Keratinocyte (primary cell): ENCODE measurements at regions not wholly inside any gene's neighbourhood (a gene's known extent, or its start where the extent isn't known, plus 50 kb on each side); places are given as distances from the start of the nearest gene placed in this dataset.

Source experiments
- DNase-seq: peaks from one replicate; pipeline ENCODE4 v3.0.0-alpha.2; 2011; ENCODE audit warnings: low read depth, missing footprints, low spot score
- FAIRE-seq: peaks from 2 replicates; lab custom pipeline; 2011; peaks lifted over from hg19 to GRCh38; lab: Jason Lieb, UNC
- H2AFZ ChIP-seq: 2 replicates; pipeline ENCODE4 v1.6.0; 2012; ENCODE audit warnings: low read length, control low read depth, inconsistent platforms; ENCODE audit not compliant: control insufficient read depth
- H3K27ac ChIP-seq: 2 replicates; pipeline ENCODE4 v1.5.1; 2011; ENCODE audit warnings: low read length; ENCODE audit not compliant: control insufficient read depth, insufficient read depth
- H3K27me3 ChIP-seq: 3 replicates; pipeline ENCODE4 v1.6.0; 2011; ENCODE audit warnings: low read length; ENCODE audit not compliant: control insufficient read depth, insufficient read depth; ENCODE audit errors: extremely low read depth
- H3K36me3 ChIP-seq, 2 experiments: 2 replicates in 1 of 2; 3 replicates in 1 of 2; pipeline ENCODE4 v1.5.1; 2011; ENCODE audit warnings: low read length in 2 of 2, mild to moderate bottlenecking in 1 of 2; ENCODE audit not compliant: control insufficient read depth in 2 of 2, insufficient read depth in 2 of 2; ENCODE audit errors: extremely low read depth in 1 of 2
- H3K4me1 ChIP-seq: 3 replicates; pipeline ENCODE4 v1.5.1; 2011; ENCODE audit warnings: low read length; ENCODE audit not compliant: control insufficient read depth, insufficient read depth; ENCODE audit errors: extremely low read depth
- H3K4me2 ChIP-seq: 3 replicates; pipeline ENCODE4 v1.6.0; 2011; ENCODE audit warnings: low read depth, low read length; ENCODE audit not compliant: control insufficient read depth, insufficient read depth; ENCODE audit errors: extremely low read depth
- H3K4me3 ChIP-seq, 3 experiments: fragments of 200-600 bp in 1 of 3; sonication (generic) in 1 of 3; 2 replicates in 2 of 3; 3 replicates in 1 of 3; pipeline ENCODE4 v1.5.1; 2011 to 2016; ENCODE audit warnings: low read length in 3 of 3, mild to moderate bottlenecking in 3 of 3, control low read depth in 2 of 3, inconsistent platforms in 1 of 3, low read depth in 1 of 3, mixed read lengths in 1 of 3, mixed run types in 1 of 3, moderate library complexity in 1 of 3; ENCODE audit not compliant: control insufficient read depth in 2 of 3, insufficient read depth in 2 of 3; ENCODE audit errors: extremely low read depth in 1 of 3
- H3K79me2 ChIP-seq: 2 replicates; pipeline ENCODE4 v1.6.0; 2012; ENCODE audit warnings: low read length; ENCODE audit not compliant: control insufficient read depth, insufficient read depth
- H3K9ac ChIP-seq: 3 replicates; pipeline ENCODE4 v1.6.0; 2011; ENCODE audit warnings: low read length; ENCODE audit not compliant: control insufficient read depth, insufficient read depth; ENCODE audit errors: extremely low read depth
- H3K9me1 ChIP-seq: 3 replicates; pipeline ENCODE4 v1.6.0; 2011; ENCODE audit warnings: low read length; ENCODE audit not compliant: control insufficient read depth, insufficient read depth; ENCODE audit errors: extremely low read depth
- H3K9me3 ChIP-seq: 2 replicates; pipeline ENCODE4 v1.5.1; 2012; ENCODE audit warnings: low read depth, low read length; ENCODE audit not compliant: control insufficient read depth
- H4K20me1 ChIP-seq: 3 replicates; pipeline ENCODE4 v1.6.0; 2011; ENCODE audit warnings: low read length; ENCODE audit not compliant: control insufficient read depth, insufficient read depth; ENCODE audit errors: extremely low read depth
- CTCF ChIP-seq, 3 experiments: IDR thresholded peaks in 1 of 3; conservative IDR thresholded peaks in 1 of 3; optimal IDR thresholded peaks in 1 of 3; 2 replicates in 2 of 3; 3 replicates in 1 of 3; pipeline versions ENCODE3 to v1.5.1; 2011; ENCODE audit warnings: low read length in 3 of 3, mild to moderate bottlenecking in 3 of 3, moderate library complexity in 2 of 3, control low read depth in 1 of 3, inconsistent platforms in 1 of 3; ENCODE audit not compliant: insufficient read depth in 2 of 3; ENCODE audit errors: extremely low read depth in 1 of 3
- EZH2 ChIP-seq: IDR thresholded peaks from one replicate; pipeline ENCODE4 v1.6.1; 2012; ENCODE audit warnings: inconsistent platforms, mild to moderate bottlenecking, low read length, moderate library complexity
- dilution Hi-C: fragments of 300-500 bp; cut with MboI; formaldehyde crosslinking; loops from one replicate; pipeline ENCODE4 v1.7.0; 2020; ENCODE audit warnings: low sequenced_read_pairs; ENCODE audit not compliant: extremely low pct_ligation_motif_present

DNA sequence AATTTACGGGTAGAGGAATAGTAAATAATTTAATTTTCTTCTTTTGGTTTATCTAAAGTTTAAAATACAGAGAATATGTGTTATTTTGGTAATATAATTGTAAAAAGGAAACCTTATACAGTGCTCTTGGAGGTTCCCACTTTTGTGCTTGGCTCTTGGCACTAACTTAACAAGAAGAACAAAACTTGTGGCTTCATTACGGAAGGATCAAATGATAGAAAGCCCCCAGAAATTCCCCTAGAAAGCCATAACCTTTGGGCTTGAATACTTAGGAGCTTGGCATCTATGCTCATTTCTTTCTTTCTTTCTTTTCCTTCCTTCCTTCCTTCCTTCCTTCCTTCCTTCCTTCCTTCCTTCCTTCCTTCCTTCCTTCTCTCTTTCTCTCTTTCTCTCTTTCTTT, 197.5 kb downstream of the SOX2 start:
- no peak overlapping the region for H3K27ac ChIP-seq
- H2AFZ ChIP-seq, result no peak overlapping the region
- H3K4me1 ChIP-seq, result peaks cover 22% of the 10 kb centered on the region
- no peaks in the 10 kb centered on the region for H4K20me1 ChIP-seq
- DNase-seq (no peak), FAIRE-seq (no peak)
- no peak overlapping the region for H3K9ac ChIP-seq
- no peak overlapping the region for H3K4me3 ChIP-seq
- no peak for TF ChIP-seq EZH2
- TF ChIP-seq CTCF (optimal IDR thresholded peaks at IDR 0.05 in 1 of 3, IDR thresholded peaks at IDR 0.05 in 1 of 3, conservative IDR thresholded peaks at IDR 0.05 in 1 of 3; ENCODE audit: extremely low read depth in 1 of 3, insufficient read depth in 2 of 3, low read length in 3 of 3), result no peak
- no peaks in the 10 kb centered on the region for H3K9me1 ChIP-seq
- H3K4me2 ChIP-seq, result no peak overlapping the region
- H3K9me3 ChIP-seq, result no peaks in the 10 kb centered on the region
- dilution Hi-C loops, result no loop called here
- H3K27me3 ChIP-seq, result no peaks in the 10 kb centered on the region
- no peaks in the 10 kb centered on the region for H3K36me3 ChIP-seq
- no peaks in the 10 kb centered on the region for H3K79me2 ChIP-seq

DNA sequence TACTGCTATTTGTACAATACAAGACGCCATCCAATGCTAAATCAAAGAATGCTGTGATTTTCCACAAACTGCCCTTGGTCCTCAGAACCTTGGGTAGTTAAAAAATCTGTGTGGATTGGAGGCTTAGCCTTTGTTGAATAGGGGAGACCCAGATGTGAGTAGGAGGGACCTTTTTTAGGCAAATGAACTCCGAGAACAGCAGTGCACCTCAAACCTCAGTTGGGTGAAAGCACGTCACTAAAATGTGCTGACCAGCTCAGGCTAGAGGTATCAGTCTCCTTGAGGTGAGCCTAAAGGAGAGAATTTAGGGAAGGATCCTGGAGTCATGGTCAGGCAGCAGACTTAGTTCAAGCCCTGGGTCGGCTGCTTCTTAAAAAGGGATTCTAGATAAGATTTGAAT, 200.7 kb downstream of the SOX2 start:
- Histone ChIP-seq H3K4me1 (peaks cover 41% of the 10 kb centered on the region), H3K27ac (no peak overlapping the region), H3K79me2 (no peaks in the 10 kb centered on the region), H3K4me3 (no peak overlapping the region), H3K9me3 (no peaks in the 10 kb centered on the region), H2AFZ (no peak overlapping the region), H3K9me1 (no peaks in the 10 kb centered on the region), H3K9ac (no peak overlapping the region), H4K20me1 (no peaks in the 10 kb centered on the region), H3K4me2 (no peak overlapping the region), H3K27me3 (no peaks in the 10 kb centered on the region), H3K36me3 (no peaks in the 10 kb centered on the region)
- DNase-seq (no peak), FAIRE-seq (no peak)
- dilution Hi-C loops, result no loop called here
- TF ChIP-seq CTCF (optimal IDR thresholded peaks at IDR 0.05 in 1 of 3, IDR thresholded peaks at IDR 0.05 in 1 of 3, conservative IDR thresholded peaks at IDR 0.05 in 1 of 3; ENCODE audit: extremely low read depth in 1 of 3, insufficient read depth in 2 of 3, low read length in 3 of 3) (no peak), EZH2 (no peak)
